ENCODE measurements at regions not wholly inside any gene's neighbourhood (a gene's known extent, or its start where the extent isn't known, plus 50 kb on each side); places are given as distances from the start of the nearest gene placed in this dataset.
"Not testable (repeated sequence)": the region's sequence is repeated elsewhere in the genome, so short reads cannot be mapped to it uniquely, and the experiment has no call there.

DNA sequence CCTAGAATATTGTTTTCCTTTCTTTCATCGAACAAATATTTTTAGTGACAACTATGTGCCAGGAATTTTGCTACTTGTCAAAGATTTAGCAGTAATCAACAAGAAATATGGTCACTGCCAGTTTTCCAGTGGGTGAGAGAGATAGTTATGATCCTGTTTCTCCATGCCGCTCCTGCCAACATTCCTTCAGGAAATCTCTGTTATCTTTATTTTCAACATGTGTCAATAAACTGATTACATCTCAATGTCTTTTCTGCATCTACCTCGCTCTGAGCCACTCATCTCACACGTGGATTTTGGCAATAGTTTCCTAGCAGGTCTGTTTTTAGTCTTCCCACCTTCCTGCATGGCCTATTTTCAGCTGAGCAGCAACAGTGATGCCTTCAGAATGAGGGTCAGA is 650.0 kb upstream of the STXBP6 start:
- no peak for DNase-seq (ENCODE audit: low spot score)

GRCh38 chr14:25698111-25698510 is 648.2 kb upstream of the STXBP6 start:
- no peak for DNase-seq (ENCODE audit: low spot score)

GRCh38 chr14:25696176-25696575 is 646.2 kb upstream of the STXBP6 start:
- DNase-seq (ENCODE audit: low spot score), result no peak

GRCh38 chr14:25685004-25685403 is 635.1 kb upstream of the STXBP6 start:
- no peak for DNase-seq (ENCODE audit: low spot score)

DNA sequence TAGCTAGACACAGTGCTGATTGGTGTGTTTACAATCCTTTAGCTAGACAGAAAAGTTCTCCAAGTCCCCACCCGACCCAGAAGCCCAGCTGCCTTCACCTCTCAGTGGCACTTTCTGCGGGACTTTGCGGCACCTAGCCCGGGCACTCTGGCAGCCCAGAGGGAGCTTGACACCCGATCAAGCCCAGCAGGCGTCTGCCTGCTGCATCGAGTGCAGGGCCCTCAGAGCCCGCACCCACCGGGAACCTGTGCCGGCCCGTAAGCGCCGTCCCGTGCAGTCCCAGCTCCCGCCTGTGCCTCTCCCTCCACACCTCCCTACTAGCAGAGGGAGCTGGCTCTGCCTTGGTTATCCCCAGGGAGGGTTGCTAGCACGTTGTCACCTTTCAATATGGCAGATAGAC is 631.0 kb upstream of the STXBP6 start:
- DNase-seq (ENCODE audit: low spot score), result no peak

- not testable (repeated sequence) for DNase-seq (ENCODE audit: low spot score)
Observed at GRCh38 chr14:25680511-25680910, 630.6 kb upstream of the STXBP6 start.

DNA sequence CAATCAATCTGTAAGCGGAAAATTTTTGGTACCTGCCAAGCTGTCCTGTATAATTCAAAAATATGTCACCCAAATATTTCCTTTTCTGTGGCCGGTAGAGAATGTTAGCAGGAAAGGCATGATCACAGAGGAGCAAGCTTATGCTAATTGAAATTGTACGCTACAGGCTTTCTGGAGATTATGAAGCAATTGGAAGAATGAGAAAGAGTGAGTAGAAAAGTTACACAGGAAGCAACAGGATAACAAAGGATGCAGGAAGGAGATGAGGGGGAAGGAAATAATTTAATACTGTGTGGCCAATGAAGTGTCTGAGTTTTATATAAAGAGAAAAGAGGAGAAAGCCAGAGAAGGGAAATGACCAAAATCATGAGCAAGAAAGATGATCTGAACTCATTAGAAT is 627.2 kb upstream of the STXBP6 start:
- DNase-seq (ENCODE audit: low spot score), result no peak

DNA sequence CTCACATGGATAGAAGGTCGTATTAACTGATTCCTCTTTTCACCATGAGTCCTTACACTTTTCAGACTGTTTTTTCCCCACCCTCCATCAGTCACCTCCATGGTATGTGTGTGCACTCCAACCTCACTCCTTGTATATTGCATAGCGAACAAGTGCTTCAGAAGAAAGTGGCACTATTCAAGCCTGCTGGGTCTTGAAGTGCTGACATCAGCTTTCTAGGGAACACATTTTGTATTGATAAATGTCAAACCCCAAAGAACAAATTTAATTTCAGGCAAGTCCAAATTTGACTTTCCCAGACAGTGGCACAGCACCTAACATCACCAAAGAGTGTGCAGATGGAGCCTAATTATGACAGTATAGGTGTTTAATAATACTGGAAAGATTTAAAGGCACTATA is 617.4 kb upstream of the STXBP6 start:
- DNase-seq (ENCODE audit: low spot score), result no peak

GRCh38 chr14:25666877-25667276 is 616.9 kb upstream of the STXBP6 start:
- no peak for DNase-seq (ENCODE audit: low spot score)

DNA sequence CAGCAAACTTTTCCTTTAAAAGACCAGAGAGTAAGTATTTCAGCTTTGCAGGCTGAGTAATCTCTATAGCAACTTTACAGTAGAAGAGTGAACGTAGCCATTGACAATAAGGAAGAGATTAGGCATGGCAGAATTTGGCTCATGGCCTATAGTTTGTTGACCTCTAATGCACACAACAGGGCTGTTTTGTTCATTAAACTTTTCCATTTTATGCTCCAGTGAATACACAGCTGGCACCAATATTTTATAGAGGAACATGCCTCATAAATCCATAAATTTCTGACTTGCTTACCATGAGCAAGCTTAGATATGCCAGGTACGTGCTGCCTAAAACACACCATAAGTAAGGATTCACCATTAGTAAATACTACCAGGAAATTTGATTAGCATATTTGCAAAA is 609.0 kb upstream of the STXBP6 start:
- no peak for DNase-seq (ENCODE audit: low spot score)

DNA sequence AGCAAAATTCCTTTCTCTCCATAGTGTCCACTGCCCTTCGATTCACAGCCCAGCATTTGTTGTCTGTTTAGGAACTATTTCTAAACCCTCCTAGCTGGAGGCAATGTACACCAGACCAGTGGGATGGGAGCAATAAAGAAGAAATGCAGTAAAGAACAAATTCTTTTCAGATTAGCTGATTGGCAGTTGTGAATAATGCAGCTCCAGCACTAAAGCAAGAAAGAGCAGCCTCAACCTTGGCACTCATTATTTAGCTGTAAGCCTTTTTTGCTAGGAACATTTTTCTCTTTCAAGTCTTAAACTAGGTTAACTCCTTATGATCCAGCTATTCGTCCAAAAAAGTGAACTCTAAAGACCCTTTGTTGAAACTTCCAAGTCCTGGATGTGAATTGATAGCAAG is 580.5 kb upstream of the STXBP6 start:
- no peak for DNase-seq (ENCODE audit: low spot score)

- no peak for DNase-seq (ENCODE audit: low spot score)
Observed at GRCh38 chr14:25628978-25629377, 579.0 kb upstream of the STXBP6 start.

GRCh38 chr14:25628390-25628789 is 578.4 kb upstream of the STXBP6 start:
- DNase-seq (ENCODE audit: low spot score), result no peak

DNA sequence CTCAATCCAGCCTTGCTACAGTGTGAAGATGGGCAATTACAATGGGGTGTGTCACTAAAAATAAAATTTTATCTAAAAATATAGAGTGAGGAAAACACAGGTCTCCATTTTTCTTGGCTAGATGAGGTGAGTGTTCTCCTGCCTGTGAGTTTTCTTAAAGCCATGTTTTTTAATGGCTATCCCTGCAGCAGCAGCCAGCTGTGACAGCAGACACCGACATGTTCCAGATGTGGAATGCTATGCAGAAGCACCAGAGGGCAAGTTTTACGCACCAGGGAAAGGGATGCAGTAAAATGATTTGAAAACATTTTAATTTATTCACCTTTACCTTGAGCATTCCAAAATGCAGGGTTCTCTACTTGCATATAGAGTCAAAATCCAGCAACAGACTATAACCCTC is 577.0 kb upstream of the STXBP6 start:
- no peak for DNase-seq (ENCODE audit: low spot score)

DNA sequence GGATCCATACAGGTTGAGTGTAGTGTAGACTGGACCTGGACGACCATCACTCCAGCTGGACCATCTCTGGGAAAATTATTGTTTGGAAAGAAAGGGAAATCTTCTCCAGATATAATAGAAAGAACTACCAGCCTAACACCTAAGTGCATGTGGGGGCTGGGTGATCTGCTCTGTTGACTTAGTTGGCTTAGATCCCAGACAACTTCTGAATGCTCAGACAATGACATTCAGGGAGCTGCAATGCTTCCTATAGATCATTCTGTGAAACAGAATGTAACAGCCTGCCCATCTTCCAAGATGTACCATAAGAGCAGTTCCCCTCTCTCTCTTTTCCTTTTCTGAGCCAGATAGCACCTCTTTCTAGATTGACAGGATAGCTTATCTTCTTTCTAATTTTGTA is 572.8 kb upstream of the STXBP6 start:
- DNase-seq (ENCODE audit: low spot score), result no peak

DNA sequence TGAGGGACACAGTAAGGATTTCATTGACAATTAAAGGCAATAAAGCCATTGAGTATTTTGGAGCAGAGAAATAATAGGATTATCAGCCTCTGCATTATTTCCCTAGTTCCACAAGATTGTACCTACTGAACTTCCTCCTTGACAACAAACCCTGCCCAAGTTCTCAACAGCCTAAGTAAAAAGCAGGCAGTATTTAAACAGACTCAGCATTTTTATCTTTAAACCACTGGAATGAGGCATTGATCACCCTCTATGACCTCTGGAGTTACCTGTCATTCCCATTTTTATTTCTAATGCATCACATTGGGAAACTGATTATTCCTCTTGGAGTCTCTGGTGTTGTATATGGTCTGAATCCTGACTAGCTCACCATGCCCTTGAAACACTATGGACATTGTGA is 570.6 kb upstream of the STXBP6 start:
- DNase-seq (ENCODE audit: low spot score), result no peak

DNA sequence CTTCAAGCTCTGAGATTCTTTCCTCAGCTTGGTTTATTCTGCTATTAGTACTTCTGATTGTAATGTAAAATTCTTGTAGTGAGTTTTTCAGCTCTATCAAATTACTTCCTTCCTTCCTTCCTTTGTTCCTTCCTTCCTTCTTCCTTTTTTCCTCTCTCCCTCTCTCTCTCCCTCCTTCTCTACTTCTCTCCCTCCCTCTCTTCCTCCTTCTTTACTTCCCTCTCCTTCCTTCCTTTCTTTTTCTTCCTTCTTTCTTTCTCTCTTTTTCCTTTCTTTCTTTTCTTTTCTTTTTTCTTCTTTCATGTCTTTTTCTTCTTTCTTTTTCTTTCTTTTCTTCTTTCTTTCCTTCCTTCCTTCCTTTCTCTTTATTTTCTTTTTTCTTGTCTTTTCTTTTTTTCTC is 565.2 kb upstream of the STXBP6 start:
- no peak for DNase-seq (ENCODE audit: low spot score)

DNA sequence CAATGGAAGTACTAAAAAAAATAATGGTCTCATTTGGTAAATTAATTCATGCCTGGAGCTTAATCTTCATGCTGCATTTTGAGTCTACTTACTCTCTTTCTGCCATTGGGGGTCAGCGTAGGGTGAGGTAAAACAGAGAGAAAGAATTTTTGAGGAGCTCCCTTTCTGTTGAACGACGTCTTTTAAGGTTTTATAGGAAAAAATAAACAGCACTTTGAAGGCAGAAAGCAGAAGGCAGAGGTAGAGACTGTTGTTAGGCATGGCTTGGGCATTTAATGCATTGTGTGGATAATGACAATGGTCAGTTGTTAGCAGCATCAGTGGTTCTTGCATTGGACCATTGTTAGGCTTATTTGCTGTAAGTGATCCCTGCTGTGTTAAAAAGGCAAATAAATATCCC is 557.2 kb upstream of the STXBP6 start:
- no peak for DNase-seq (ENCODE audit: low spot score)

GRCh38 chr14:25602106-25602505 is 552.2 kb upstream of the STXBP6 start:
- no peak for DNase-seq (ENCODE audit: low spot score)

GRCh38 chr14:25588751-25589150 is 538.8 kb upstream of the STXBP6 start:
- DNase-seq (ENCODE audit: low spot score), result no peak

- DNase-seq (ENCODE audit: low spot score), result no peak
Observed at GRCh38 chr14:25574628-25575325, 524.8 kb upstream of the STXBP6 start.

GRCh38 chr14:25570483-25570882 is 520.5 kb upstream of the STXBP6 start:
- DNase-seq (ENCODE audit: low spot score), result no peak

GRCh38 chr14:25557466-25557865 is 507.5 kb upstream of the STXBP6 start:
- no peak for DNase-seq (ENCODE audit: low spot score)

GRCh38 chr14:25552826-25553225 is 502.9 kb upstream of the STXBP6 start:
- no peak for DNase-seq (ENCODE audit: low spot score)

- no peak for DNase-seq (ENCODE audit: low spot score)
Observed at GRCh38 chr14:25551674-25552073, 501.7 kb upstream of the STXBP6 start.
